WERI-Rb-1 (cell line): ENCODE measurements at regions not wholly inside any gene's neighbourhood (a gene's known extent, or its start where the extent isn't known, plus 50 kb on each side); places are given as distances from the start of the nearest gene placed in this dataset.
"Not testable (repeated sequence)": the region's sequence is repeated elsewhere in the genome, so short reads cannot be mapped to it uniquely, and the experiment has no call there.

Source experiments
- DNase-seq: peaks from one replicate; pipeline ENCODE4 v3.0.0-alpha.2; 2020
- H3K27ac ChIP-seq: fragments of 250-450 bp; sonication (Bioruptor Pico); 2 replicates; pipeline ENCODE4 v1.5.1; 2020; ENCODE audit warnings: mild to moderate bottlenecking, moderate library complexity
- H3K27me3 ChIP-seq: fragments of 250-450 bp; sonication (Bioruptor Pico); 2 replicates; pipeline ENCODE4 v1.5.1; 2021; ENCODE audit warnings: mild to moderate bottlenecking, low read depth, moderate library complexity; ENCODE audit not compliant: insufficient read depth, severe bottlenecking
- H3K36me3 ChIP-seq: fragments of 250-450 bp; sonication (Bioruptor Pico); 2 replicates; pipeline ENCODE4 v1.5.1; 2020; ENCODE audit warnings: mild to moderate bottlenecking, moderate library complexity
- H3K4me3 ChIP-seq: 2 replicates; pipeline ENCODE4 v1.5.1; 2011; ENCODE audit warnings: low read depth, mild to moderate bottlenecking, control low read depth, low read length
- H3K9me3 ChIP-seq: fragments of 250-450 bp; sonication (Bioruptor Pico); 2 replicates; pipeline ENCODE4 v1.5.1; 2021; ENCODE audit warnings: mild to moderate bottlenecking, moderate library complexity; ENCODE audit not compliant: severe bottlenecking
- TF ChIP-seq, protein P1 (sequence below): IDR thresholded peaks from 2 replicates; pipeline ENCODE4 v1.5.1; 2011; ENCODE audit warnings: low read depth, mild to moderate bottlenecking, control low read depth, inconsistent platforms, low read length

DNA sequence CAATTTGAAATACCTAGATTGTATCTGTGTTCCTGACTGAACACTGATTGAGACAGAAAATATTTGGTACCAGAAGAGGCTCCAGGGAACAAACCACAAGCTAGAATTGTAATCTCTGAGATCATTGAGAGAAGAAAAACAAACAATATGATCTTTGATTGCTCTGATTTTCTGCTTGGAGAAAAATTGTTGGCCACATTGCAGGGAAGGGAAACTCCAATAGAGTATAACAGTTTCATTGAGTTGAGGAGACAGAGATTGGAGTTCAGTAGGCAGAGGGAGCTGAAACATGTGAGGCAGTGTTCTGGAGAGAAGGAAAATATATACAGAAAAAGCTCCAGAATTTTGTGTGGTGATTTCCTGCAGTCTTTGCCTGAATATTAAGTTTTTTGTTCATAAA, 158.2 kb downstream of the C4orf33 start:
- DNase-seq, result no peak
- no peaks in the 10 kb centered on the region for H3K9me3 ChIP-seq
- TF ChIP-seq, protein P1, sequence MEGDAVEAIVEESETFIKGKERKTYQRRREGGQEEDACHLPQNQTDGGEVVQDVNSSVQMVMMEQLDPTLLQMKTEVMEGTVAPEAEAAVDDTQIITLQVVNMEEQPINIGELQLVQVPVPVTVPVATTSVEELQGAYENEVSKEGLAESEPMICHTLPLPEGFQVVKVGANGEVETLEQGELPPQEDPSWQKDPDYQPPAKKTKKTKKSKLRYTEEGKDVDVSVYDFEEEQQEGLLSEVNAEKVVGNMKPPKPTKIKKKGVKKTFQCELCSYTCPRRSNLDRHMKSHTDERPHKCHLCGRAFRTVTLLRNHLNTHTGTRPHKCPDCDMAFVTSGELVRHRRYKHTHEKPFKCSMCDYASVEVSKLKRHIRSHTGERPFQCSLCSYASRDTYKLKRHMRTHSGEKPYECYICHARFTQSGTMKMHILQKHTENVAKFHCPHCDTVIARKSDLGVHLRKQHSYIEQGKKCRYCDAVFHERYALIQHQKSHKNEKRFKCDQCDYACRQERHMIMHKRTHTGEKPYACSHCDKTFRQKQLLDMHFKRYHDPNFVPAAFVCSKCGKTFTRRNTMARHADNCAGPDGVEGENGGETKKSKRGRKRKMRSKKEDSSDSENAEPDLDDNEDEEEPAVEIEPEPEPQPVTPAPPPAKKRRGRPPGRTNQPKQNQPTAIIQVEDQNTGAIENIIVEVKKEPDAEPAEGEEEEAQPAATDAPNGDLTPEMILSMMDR, result no peak
- no peak overlapping the region for H3K4me3 ChIP-seq
- no peaks in the 10 kb centered on the region for H3K36me3 ChIP-seq
- no peaks in the 10 kb centered on the region for H3K27me3 ChIP-seq
- no peak overlapping the region for H3K27ac ChIP-seq

DNA sequence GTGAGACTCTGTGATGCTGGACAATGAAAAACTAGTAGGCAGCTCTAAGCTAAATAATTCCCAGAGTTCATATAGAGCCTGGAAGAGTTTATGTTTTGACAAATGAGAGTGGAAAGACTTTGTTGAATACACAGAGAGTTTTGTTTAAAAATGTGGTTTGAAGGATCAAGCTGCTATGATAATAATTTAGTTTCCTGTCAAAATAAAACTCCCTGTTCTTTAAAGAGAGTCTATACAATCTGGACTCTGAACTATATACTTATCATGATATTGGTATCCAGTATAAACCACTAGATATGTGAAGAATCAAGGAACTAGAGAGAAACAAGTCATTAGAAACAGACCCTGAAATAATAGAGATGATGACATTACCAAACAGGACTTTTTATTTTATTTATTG, 158.6 kb downstream of the C4orf33 start:
- Histone ChIP-seq H3K27ac (no peak overlapping the region), H3K9me3 (no peaks in the 10 kb centered on the region), H3K36me3 (no peaks in the 10 kb centered on the region), H3K27me3 (no peaks in the 10 kb centered on the region), H3K4me3 (no peak overlapping the region)
- DNase-seq, result no peak
- TF ChIP-seq, protein P1, result no peak

DNA sequence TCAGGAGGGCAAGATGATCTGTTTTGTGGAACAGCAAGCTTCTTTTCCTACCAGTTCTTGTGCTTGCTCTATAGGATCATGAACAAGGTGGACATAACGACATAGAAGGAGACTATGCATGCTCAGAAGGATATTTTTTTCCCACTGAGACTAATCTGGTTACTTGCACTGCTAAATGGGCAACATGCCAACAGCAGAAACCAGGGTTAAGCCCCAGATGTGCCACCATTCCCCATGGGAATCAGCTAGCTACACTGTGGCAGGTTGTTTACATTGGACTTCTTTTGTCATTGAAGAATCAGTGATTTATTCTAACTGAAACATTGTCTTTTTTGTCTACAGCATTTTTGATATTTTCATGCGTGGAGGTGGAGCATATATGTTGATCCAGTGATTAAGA, 165.6 kb downstream of the C4orf33 start:
- TF ChIP-seq, protein P1, result no peak
- H3K4me3 ChIP-seq, result no peak overlapping the region
- H3K27ac ChIP-seq, result no peak overlapping the region
- H3K9me3 ChIP-seq, result no peaks in the 10 kb centered on the region
- DNase-seq, result no peak
- H3K36me3 ChIP-seq, result no peaks in the 10 kb centered on the region
- no peaks in the 10 kb centered on the region for H3K27me3 ChIP-seq

DNA sequence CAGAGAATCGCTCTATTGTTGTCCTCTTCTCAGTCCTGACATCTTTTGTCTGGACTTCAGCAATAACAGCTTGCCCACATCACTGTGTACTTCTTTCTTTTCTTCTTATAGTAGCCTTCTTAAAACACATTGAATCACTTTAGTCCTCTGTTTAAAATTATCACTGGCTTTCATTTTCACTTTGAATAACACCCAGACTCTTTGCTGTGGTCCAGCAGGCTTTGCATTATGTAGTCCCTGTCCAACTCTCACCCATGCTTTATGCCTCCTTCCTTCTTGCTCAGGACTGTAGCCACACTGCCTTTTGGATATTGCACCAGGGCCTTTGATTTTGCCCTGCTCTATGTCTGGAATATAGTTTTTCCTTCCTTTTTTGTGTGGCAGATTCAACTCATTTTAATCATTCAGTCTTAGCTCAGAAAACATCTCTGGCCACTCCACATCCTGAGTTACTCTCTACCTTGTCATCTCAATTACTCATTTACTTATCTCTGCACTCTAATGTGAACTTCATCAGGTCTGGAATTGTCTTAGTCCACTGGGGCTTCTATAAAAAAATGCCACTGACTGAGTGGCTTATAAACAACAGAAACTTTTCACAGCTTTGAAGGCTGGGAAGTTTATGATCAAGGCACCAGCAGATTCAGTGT, 168.2 kb downstream of the C4orf33 start:
- Histone ChIP-seq H3K9me3 (no peaks in the 10 kb centered on the region), H3K4me3 (no peak overlapping the region), H3K27me3 (no peaks in the 10 kb centered on the region), H3K36me3 (no peaks in the 10 kb centered on the region), H3K27ac (no peak overlapping the region)
- TF ChIP-seq, protein P1, result no peak
- DNase-seq, result no peak

DNA sequence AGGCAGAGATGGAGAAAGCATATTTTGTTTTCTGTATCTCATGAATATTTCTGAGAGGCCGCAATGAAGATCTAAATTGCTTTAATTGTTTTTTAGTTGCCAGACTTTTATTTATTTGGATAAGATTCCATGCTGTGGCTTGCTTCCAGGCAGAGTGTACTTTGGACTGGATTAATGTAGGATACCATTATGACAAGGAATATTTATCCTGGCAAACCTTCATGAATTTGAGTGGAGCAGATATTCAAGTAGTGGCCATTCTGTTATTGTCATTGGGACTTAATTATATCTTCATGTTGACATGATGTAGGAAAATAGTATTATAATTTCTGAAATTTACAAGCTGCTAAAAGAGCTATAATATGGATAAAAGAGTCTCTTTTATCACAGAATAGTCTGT, 182.9 kb downstream of the C4orf33 start:
- no peak for DNase-seq
- TF ChIP-seq, protein P1, result no peak
- Histone ChIP-seq H3K36me3 (no peaks in the 10 kb centered on the region), H3K27ac (no peak overlapping the region), H3K4me3 (no peak overlapping the region), H3K9me3 (no peaks in the 10 kb centered on the region), H3K27me3 (no peaks in the 10 kb centered on the region)

DNA sequence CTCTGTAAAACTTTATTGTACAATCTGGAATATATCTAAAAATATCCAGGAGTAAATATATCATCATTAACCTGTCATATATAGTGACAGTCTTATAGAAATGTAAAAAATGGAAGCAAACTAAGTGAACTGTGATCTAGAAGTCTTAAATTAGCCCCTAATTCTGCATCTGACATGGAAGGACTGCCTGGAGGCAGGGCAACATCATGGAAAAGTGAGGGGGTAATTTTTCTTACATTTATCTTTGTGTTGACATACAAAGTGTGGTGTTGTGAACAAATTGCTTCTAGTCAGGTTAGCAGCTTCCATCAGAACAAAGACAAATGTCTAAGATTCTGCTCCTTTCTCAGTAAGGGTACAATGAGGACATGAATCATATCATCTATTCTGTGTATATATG, 186.3 kb downstream of the C4orf33 start:
- Histone ChIP-seq H3K4me3 (no peak overlapping the region), H3K27ac (no peak overlapping the region), H3K36me3 (no peaks in the 10 kb centered on the region), H3K27me3 (no peaks in the 10 kb centered on the region), H3K9me3 (no peaks in the 10 kb centered on the region)
- DNase-seq, result no peak
- TF ChIP-seq, protein P1, result no peak

DNA sequence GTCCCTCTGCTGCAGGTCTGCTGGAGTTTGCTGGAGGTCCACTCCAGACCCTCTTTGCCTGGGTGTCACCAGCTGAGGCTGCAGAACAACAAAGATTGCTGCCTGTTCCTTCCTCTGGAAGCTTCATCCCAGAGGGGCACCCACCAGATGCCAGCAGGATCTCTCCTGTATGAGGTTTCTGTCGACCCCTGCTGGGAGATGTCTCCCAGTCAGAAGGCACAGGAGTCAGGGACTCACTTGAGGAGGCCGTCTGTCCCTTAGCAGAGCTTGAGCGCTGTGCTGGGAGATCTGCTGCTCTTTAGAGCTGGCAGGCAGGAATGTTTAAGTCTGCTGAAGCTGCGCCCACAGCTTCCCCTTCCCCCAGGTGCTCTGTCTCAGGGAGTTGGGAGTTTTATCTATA, 196.2 kb downstream of the C4orf33 start:
- not testable (repeated sequence) for H3K4me3 ChIP-seq, H3K36me3 ChIP-seq, DNase-seq, H3K27ac ChIP-seq, H3K9me3 ChIP-seq, H3K27me3 ChIP-seq
